ENCODE measurements at regions not wholly inside any gene's neighbourhood (a gene's known extent, or its start where the extent isn't known, plus 50 kb on each side); places are given as distances from the start of the nearest gene placed in this dataset.

DNA sequence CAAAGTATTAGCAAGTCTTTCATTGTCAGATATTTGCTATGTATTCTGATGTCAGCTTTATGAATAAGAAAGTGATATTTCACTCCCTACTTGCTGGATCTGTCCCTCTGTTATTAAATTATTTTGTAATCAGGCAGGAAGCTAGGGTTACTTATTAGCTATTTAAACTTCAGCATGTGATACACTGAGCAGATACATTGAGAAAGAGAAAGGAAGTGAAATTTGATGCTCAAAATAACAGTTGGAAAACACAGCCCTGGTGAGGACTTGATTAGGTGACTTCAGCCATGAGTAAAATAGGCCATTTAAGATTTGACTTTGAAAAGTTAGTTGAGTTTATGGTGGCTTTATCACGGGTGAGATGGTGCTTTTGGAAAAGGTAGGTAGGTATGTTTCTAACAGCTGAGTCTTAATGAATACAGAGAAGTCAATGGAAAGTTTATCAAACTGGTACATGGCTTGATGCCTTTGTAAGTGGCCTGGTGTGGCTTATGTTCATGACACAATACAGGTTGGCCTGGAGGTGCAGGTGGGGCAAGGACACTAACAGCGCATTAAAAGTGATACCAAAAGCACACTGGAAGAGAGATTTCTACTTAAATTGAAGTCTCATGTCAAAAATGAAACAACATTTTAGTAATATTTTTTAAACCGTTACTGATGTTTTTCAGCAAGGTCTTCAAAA, 321.2 kb upstream of the SPOCK3 start:
- no peak overlapping the region for H3K27ac ChIP-seq (ENCODE audit: low read depth, low read length)
- H3K4me3 ChIP-seq (ENCODE audit: low read depth, low read length), result no peak overlapping the region
- H3K27me3 ChIP-seq (ENCODE audit: control insufficient read depth, insufficient read depth, low read length), result no peaks in the 10 kb centered on the region
- CTCF ChIA-PET, result interaction anchor here (0.7 kb wide), 1 partner anchor 17 kb away, joined by 3 read pairs; no protein-coding TSS in a partner anchor
- H3K9me3 ChIP-seq (ENCODE audit: control insufficient read depth, insufficient read depth, low read length), result no peaks in the 10 kb centered on the region
- DNase-seq (ENCODE audit: low read depth, low spot score), result no peak
- POLR2A ChIA-PET, result no interaction called here
- TF ChIP-seq, protein P1, sequence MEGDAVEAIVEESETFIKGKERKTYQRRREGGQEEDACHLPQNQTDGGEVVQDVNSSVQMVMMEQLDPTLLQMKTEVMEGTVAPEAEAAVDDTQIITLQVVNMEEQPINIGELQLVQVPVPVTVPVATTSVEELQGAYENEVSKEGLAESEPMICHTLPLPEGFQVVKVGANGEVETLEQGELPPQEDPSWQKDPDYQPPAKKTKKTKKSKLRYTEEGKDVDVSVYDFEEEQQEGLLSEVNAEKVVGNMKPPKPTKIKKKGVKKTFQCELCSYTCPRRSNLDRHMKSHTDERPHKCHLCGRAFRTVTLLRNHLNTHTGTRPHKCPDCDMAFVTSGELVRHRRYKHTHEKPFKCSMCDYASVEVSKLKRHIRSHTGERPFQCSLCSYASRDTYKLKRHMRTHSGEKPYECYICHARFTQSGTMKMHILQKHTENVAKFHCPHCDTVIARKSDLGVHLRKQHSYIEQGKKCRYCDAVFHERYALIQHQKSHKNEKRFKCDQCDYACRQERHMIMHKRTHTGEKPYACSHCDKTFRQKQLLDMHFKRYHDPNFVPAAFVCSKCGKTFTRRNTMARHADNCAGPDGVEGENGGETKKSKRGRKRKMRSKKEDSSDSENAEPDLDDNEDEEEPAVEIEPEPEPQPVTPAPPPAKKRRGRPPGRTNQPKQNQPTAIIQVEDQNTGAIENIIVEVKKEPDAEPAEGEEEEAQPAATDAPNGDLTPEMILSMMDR (IDR thresholded peaks at IDR 0.05; ENCODE audit: low read depth, low read length), result no peak

GRCh38 chr4:167578906-167579305, 344.6 kb upstream of the SPOCK3 start:
- CTCF ChIA-PET, result no interaction called here
- peaks cover 9% of the 10 kb centered on the region for H3K9me3 ChIP-seq (ENCODE audit: control insufficient read depth, insufficient read depth, low read length)
- POLR2A ChIA-PET, result no interaction called here
- no peak overlapping the region for H3K4me3 ChIP-seq (ENCODE audit: low read depth, low read length)
- TF ChIP-seq, protein P1 (IDR thresholded peaks at IDR 0.05; ENCODE audit: low read depth, low read length), result no peak
- no peaks in the 10 kb centered on the region for H3K27me3 ChIP-seq (ENCODE audit: control insufficient read depth, insufficient read depth, low read length)
- no peak for DNase-seq (ENCODE audit: low read depth, low spot score)
- no peak overlapping the region for H3K27ac ChIP-seq (ENCODE audit: low read depth, low read length)

DNA sequence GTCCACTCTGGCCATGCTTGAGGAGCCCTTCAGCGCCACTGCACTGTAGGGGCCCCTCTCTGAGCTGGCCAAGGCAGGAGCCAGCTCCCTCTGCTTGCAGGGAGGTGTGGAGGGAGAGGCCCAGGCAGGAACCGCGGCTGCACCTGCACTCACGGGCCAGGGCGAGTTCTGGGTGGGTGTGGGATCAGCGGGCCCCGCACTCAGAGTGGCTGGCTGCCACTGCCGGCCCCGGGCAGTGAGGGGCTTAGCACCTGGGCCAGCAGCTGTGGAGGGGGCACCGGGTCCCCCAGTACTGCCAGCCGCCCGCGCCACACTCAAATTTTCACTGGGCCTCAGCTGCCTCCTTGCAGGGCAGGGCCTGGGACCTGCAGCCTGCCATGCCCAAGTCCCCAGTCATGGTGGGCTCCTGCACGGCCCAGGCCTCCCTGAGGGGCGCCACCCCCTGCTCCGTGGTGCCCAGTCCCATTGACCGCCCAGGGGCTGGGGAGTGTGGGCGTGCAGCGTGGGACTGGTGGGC, 347.2 kb upstream of the SPOCK3 start:
- TF ChIP-seq, protein P1 (IDR thresholded peaks at IDR 0.05; ENCODE audit: low read depth, low read length), result no peak
- H3K27ac ChIP-seq (ENCODE audit: low read depth, low read length), result no peak overlapping the region
- POLR2A ChIA-PET, result no interaction called here
- CTCF ChIA-PET, result no interaction called here
- H3K4me3 ChIP-seq (ENCODE audit: low read depth, low read length), result no peak overlapping the region
- H3K9me3 ChIP-seq (ENCODE audit: control insufficient read depth, insufficient read depth, low read length), result peaks cover 9% of the 10 kb centered on the region
- no peak for DNase-seq (ENCODE audit: low read depth, low spot score)
- H3K27me3 ChIP-seq (ENCODE audit: control insufficient read depth, insufficient read depth, low read length), result no peaks in the 10 kb centered on the region

DNA sequence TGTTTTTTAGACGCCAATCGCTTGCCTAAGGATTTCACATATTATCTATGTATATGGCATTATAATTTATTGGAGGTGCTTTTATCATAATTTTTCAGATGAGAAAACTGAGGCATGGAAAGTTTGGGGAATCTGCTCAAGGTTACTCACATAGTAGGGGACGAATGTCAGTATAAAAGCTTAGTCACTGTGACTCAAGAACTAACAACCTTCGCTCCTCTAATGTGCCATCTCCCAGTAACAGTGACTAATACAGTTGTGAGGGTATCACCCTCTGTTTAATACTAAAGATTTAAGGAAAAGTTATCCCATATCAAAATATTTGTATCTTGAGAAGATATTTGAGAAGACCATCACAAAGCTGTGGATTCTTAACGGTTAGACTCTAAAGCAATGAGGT, 353.1 kb upstream of the SPOCK3 start:
- Histone ChIP-seq H3K9me3 (ENCODE audit: control insufficient read depth, insufficient read depth, low read length) (no peaks in the 10 kb centered on the region; the same call in 1 of the 2 replicates), H3K27ac (ENCODE audit: low read depth, low read length) (no peak overlapping the region), H3K27me3 (ENCODE audit: control insufficient read depth, insufficient read depth, low read length) (no peaks in the 10 kb centered on the region), H3K4me3 (ENCODE audit: low read depth, low read length) (no peak overlapping the region)
- TF ChIP-seq, protein P1 (IDR thresholded peaks at IDR 0.05; ENCODE audit: low read depth, low read length), result no peak
- ChIA-PET CTCF (no interaction called here), POLR2A (no interaction called here)
- DNase-seq (ENCODE audit: low read depth, low spot score), result no peak

- no peak for DNase-seq (ENCODE audit: low read depth, low spot score)
- CTCF ChIA-PET, result no interaction called here
These were observed 361.6 kb upstream of the SPOCK3 start for GRCh38 chr4:167595898-167596297.

More at GRCh38 chr4:167595898-167596297, 361.6 kb upstream of the SPOCK3 start:
- Histone ChIP-seq H3K4me3 (ENCODE audit: low read depth, low read length) (no peak overlapping the region), H3K9me3 (ENCODE audit: control insufficient read depth, insufficient read depth, low read length) (no peaks in the 10 kb centered on the region), H3K27ac (ENCODE audit: low read depth, low read length) (no peak overlapping the region), H3K27me3 (ENCODE audit: control insufficient read depth, insufficient read depth, low read length) (no peaks in the 10 kb centered on the region)
- POLR2A ChIA-PET, result no interaction called here
- TF ChIP-seq, protein P1 (IDR thresholded peaks at IDR 0.05; ENCODE audit: low read depth, low read length), result no peak

All from AG04450 (cell line).